Esophagus (tissue), 2 donors: ENCODE measurements at regions not wholly inside any gene's neighbourhood (a gene's known extent, or its start where the extent isn't known, plus 50 kb on each side); places are given as distances from the start of the nearest gene placed in this dataset.

Experiments used
- H3K27ac ChIP-seq, 2 donors: one replicate each; pipeline ENCODE4 v1.5.1; 2013; ENCODE audit warnings: low read depth in 2 of 2, mild to moderate bottlenecking in 2 of 2, inconsistent platforms in 1 of 2, low read length in 1 of 2, moderate library complexity in 1 of 2
- H3K27me3 ChIP-seq, 2 donors: one replicate each; pipeline ENCODE4 v1.6.1; 2013; ENCODE audit warnings: low read length in 2 of 2, control low read depth in 1 of 2, mild to moderate bottlenecking in 1 of 2; ENCODE audit not compliant: insufficient read depth in 2 of 2, control insufficient read depth in 1 of 2
- H3K36me3 ChIP-seq, 2 donors: one replicate each; pipeline ENCODE4 v1.6.1; 2013; ENCODE audit warnings: low read length in 1 of 2; ENCODE audit not compliant: control insufficient read depth in 2 of 2, insufficient read depth in 2 of 2
- H3K4me1 ChIP-seq, 2 donors: one replicate each; pipeline ENCODE4 v1.6.1; 2013; ENCODE audit warnings: low read length in 1 of 2; ENCODE audit not compliant: control insufficient read depth in 2 of 2, insufficient read depth in 2 of 2
- H3K4me3 ChIP-seq, 2 donors: one replicate each; pipeline ENCODE4 v1.5.1; 2013; ENCODE audit warnings: low read length in 2 of 2, mild to moderate bottlenecking in 2 of 2, low read depth in 1 of 2, moderate library complexity in 1 of 2
- H3K9me3 ChIP-seq, 2 donors: one replicate each; pipeline ENCODE4 v1.6.1; 2013; ENCODE audit warnings: mild to moderate bottlenecking in 2 of 2, low read depth in 1 of 2, low read length in 1 of 2, moderate library complexity in 1 of 2; ENCODE audit not compliant: control insufficient read depth in 2 of 2, insufficient read depth in 1 of 2
- WGBS, 2 donors: extraction: QIAGEN DNeasy Blood & Tissue Kit; methylation state at CpG; one replicate each; pipeline ENCODE4 v1.1.7; 2013; 5-methylcytosine and 5-hydroxymethylcytosine counted together
- donor health status: healthy with polysubstance abuse.
- donor health status: Bipolar disorder and iron deficiency.

- whole genome bisulfite sequencing, 2 donors, result 76 to 89% methylated on average over 5 of the region's 5 CpGs
- Histone ChIP-seq H3K9me3 (no peaks in the 10 kb centered on the region), H3K27ac (no peak overlapping the region), H3K27me3 (no peaks in the 10 kb centered on the region), H3K36me3 (no peaks in the 10 kb centered on the region), H3K4me1 (peaks cover 6% of the 10 kb centered on the region in 2 donors), H3K4me3 (no peak overlapping the region)
Observed at GRCh38 chr1:38567401-38567800, 292.2 kb downstream of the RRAGC start.

DNA sequence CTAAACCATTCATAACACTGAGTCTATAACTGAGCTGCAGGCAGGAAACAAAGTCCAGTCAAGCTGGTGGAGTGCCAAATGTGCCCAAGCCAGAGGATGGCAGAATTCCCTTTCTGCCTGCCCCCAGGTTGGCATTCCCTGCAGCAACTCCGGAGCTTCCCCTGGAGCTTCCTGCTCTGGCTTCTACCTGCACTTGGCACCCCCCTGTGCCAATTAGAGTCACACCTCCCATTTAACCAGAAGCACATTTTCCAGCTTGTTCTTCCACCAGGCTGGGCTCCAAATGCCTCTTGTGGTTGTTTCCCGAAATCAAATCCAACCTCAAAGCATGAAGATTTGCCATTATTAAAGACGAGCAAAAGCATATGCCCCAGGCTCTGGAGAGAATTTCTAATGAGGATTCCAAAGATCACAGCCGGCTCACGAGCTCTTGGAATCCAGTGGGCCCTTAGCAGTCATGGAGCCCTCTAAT is 294.5 kb downstream of the RRAGC start:
- 36 to 43% methylated on average over 5 of the region's 5 CpGs for WGBS, 2 donors

GRCh38 chr1:38563942-38564735 is 295.4 kb downstream of the RRAGC start:
- H3K27ac ChIP-seq, result no peak overlapping the region
- no peaks in the 10 kb centered on the region for H3K9me3 ChIP-seq
- H3K4me3 ChIP-seq, result no peak overlapping the region
- WGBS, 2 donors, result 63 to 72% methylated on average over 7 of the region's 7 CpGs
- no peaks in the 10 kb centered on the region for H3K27me3 ChIP-seq
- H3K4me1 ChIP-seq, result peaks cover 2 to 3% of the 10 kb centered on the region in 2 donors
- no peaks in the 10 kb centered on the region for H3K36me3 ChIP-seq

More for the DNA sequence above, 294.5 kb downstream of the RRAGC start:
- H3K27ac ChIP-seq, result no peak overlapping the region
- H3K27me3 ChIP-seq, result no peaks in the 10 kb centered on the region
- H3K4me1 ChIP-seq, result peaks cover 0 to 3% of the 10 kb centered on the region in 2 donors
- H3K4me3 ChIP-seq, result no peak overlapping the region
- H3K9me3 ChIP-seq, result no peaks in the 10 kb centered on the region
- H3K36me3 ChIP-seq, result no peaks in the 10 kb centered on the region

DNA sequence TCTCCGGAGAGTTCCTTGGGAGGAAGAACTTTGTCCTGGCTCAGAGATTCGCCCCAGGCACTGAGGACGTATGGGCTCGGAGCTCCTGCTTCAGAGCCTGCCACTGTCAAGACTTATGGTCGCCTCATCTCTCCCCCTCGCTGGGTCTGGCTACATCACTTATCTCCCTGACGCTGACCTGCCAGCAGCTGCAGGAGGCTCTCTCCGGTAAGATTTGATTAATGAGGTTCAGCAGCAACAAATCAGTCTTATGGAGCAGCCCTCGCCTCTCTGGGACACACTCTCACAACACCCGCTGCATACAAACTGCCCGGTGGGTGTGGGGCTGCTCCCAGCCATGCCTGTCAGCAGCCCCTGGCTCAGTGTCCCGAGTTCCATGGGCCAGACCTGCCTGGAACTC is 297.8 kb downstream of the RRAGC start:
- no peak overlapping the region for H3K27ac ChIP-seq
- peaks cover 3 to 6% of the 10 kb centered on the region in 2 donors for H3K4me1 ChIP-seq
- H3K27me3 ChIP-seq, result no peaks in the 10 kb centered on the region
- 41 to 44% methylated on average over 12 of the region's 12 CpGs for WGBS, 2 donors
- H3K36me3 ChIP-seq, result no peaks in the 10 kb centered on the region
- H3K9me3 ChIP-seq, result no peaks in the 10 kb centered on the region
- no peak overlapping the region for H3K4me3 ChIP-seq

- Histone ChIP-seq H3K4me1 (peaks cover 3 to 6% of the 10 kb centered on the region in 2 donors), H3K9me3 (no peaks in the 10 kb centered on the region), H3K27me3 (no peaks in the 10 kb centered on the region), H3K4me3 (no peak overlapping the region), H3K36me3 (no peaks in the 10 kb centered on the region), H3K27ac (no peak overlapping the region)
- 72 to 77% methylated on average over 4 of the region's 4 CpGs for WGBS, 2 donors
Observed at GRCh38 chr1:38561110-38561509, 298.5 kb downstream of the RRAGC start.

DNA sequence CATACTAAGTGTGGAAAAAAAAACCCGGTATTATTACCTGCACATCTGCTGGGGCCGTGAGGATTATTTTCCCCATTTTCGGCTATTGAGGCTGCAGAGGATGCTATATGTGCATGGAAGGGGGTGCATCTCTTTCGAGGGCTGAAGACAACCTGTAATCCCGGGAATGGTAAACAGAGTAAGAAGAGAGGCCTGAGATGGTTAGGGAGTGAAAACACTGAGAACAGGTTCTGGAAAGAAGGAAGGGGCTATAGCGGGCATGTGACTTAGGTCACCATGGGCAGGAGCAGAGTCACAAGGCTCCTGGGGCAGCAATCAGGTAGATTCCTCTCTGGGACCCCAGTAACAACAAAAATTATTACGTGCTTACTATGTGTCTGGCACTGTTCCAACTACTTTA is 299.1 kb downstream of the RRAGC start:
- no peak overlapping the region for H3K4me3 ChIP-seq
- no peaks in the 10 kb centered on the region for H3K27me3 ChIP-seq
- 56 to 67% methylated on average over 7 of the region's 7 CpGs for WGBS, 2 donors
- peak overlapping the region in 1 of 2 donors; percentile 62 for H3K27ac ChIP-seq
- H3K36me3 ChIP-seq, result no peaks in the 10 kb centered on the region
- peaks cover 3 to 6% of the 10 kb centered on the region in 2 donors for H3K4me1 ChIP-seq
- no peaks in the 10 kb centered on the region for H3K9me3 ChIP-seq

- Histone ChIP-seq H3K4me3 (peak overlapping the region in 1 of 2 donors; percentile 30), H3K4me1 (peaks cover 2 to 6% of the 10 kb centered on the region in 2 donors), H3K27ac (peak overlapping the region; percentile 62 to 69), H3K9me3 (no peaks in the 10 kb centered on the region), H3K36me3 (no peaks in the 10 kb centered on the region), H3K27me3 (no peaks in the 10 kb centered on the region)
- WGBS, 2 donors, result 7 to 12% methylated on average over 33 of the region's 33 CpGs
Observed at GRCh38 chr1:38559446-38560165, 300.0 kb downstream of the RRAGC start.

- no peaks in the 10 kb centered on the region for H3K27me3 ChIP-seq
- H3K9me3 ChIP-seq, result no peaks in the 10 kb centered on the region
- H3K4me3 ChIP-seq, result peak overlapping the region in 1 of 2 donors; percentile 30
- 40 to 49% methylated on average over 23 of the region's 23 CpGs for WGBS, 2 donors
- H3K4me1 ChIP-seq, result peaks cover 0 to 6% of the 10 kb centered on the region in 2 donors
- H3K27ac ChIP-seq, result peak overlapping the region; percentile 42 to 69
- H3K36me3 ChIP-seq, result no peaks in the 10 kb centered on the region
Observed at GRCh38 chr1:38558500-38559445, 300.8 kb downstream of the RRAGC start.

DNA sequence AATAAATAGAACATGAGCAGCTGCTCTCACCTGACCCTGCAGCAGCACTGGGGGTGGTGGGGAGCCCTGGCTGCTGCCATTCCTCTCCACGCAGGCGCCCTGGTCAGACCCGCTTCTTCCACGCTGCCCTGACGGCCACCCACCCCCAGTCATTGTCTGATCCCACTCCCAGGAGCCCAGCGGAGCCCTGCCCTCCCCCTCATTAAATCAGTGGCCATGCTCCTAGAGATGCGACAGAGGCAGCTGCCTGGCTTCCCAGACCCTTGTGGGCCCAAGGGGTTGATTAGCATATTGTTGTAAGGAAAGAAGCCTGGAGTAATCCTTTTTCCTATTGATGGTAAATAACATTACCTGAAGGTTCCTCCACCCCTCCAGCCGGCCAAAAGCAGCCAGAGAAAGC is 301.5 kb downstream of the RRAGC start:
- no peaks in the 10 kb centered on the region for H3K27me3 ChIP-seq
- 84 to 90% methylated on average over 8 of the region's 8 CpGs for WGBS, 2 donors

More for the DNA sequence above, 301.5 kb downstream of the RRAGC start:
- Histone ChIP-seq H3K27ac (no peak overlapping the region), H3K4me1 (peaks cover 0 to 6% of the 10 kb centered on the region in 2 donors), H3K9me3 (no peaks in the 10 kb centered on the region), H3K36me3 (no peaks in the 10 kb centered on the region), H3K4me3 (no peak overlapping the region)
